HPDE6-E6E7 (cell line): ENCODE measurements at regions not wholly inside any gene's neighbourhood (a gene's known extent, or its start where the extent isn't known, plus 50 kb on each side); places are given as distances from the start of the nearest gene placed in this dataset.

Experiments used
- DNase-seq: peaks from one replicate; pipeline ENCODE4 v3.0.0; 2011; ENCODE audit warnings: missing footprints; ENCODE audit errors: extremely low spot score

- no peak for DNase-seq
These were observed 132.9 kb upstream of the ZMIZ1 start for GRCh38 chr10:78935697-78936407.

- no peak for DNase-seq
These were observed 132.1 kb upstream of the ZMIZ1 start for GRCh38 chr10:78936412-78937342.

- DNase-seq: no peak
These were observed 131.4 kb upstream of the ZMIZ1 start for GRCh38 chr10:78937393-78937792.

- peak; percentile 21 for DNase-seq
These were observed 130.7 kb upstream of the ZMIZ1 start for GRCh38 chr10:78937800-78938694.

GRCh38 chr10:78938695-78939672 lies 129.8 kb upstream of the ZMIZ1 start:
- no peak for DNase-seq

GRCh38 chr10:78942091-78942501 lies 126.7 kb upstream of the ZMIZ1 start:
- no peak for DNase-seq

- no peak for DNase-seq
These were observed 123.9 kb upstream of the ZMIZ1 start for GRCh38 chr10:78944723-78945312.

GRCh38 chr10:78945838-78946237 lies 122.9 kb upstream of the ZMIZ1 start:
- no peak for DNase-seq

GRCh38 chr10:78947226-78947625 lies 121.5 kb upstream of the ZMIZ1 start:
- peak; percentile 20 for DNase-seq

- no peak for DNase-seq
These were observed 121.0 kb upstream of the ZMIZ1 start for GRCh38 chr10:78947733-78948132.

- DNase-seq: no peak
These were observed 120.1 kb upstream of the ZMIZ1 start for GRCh38 chr10:78948621-78949030.

- peak; percentile 94 for DNase-seq
These were observed 117.8 kb upstream of the ZMIZ1 start for GRCh38 chr10:78950656-78951587.

GRCh38 chr10:78952030-78952429 lies 116.7 kb upstream of the ZMIZ1 start:
- DNase-seq: no peak

GRCh38 chr10:78952686-78953085 lies 116.1 kb upstream of the ZMIZ1 start:
- DNase-seq: no peak

- DNase-seq: no peak
These were observed 115.5 kb upstream of the ZMIZ1 start for GRCh38 chr10:78953113-78953798.

GRCh38 chr10:78953799-78954297 lies 114.9 kb upstream of the ZMIZ1 start:
- no peak for DNase-seq

GRCh38 chr10:78954689-78955088 lies 114.1 kb upstream of the ZMIZ1 start:
- no peak for DNase-seq

- DNase-seq: no peak
These were observed 113.6 kb upstream of the ZMIZ1 start for GRCh38 chr10:78955206-78955605.
